ENCODE measurements at regions not wholly inside any gene's neighbourhood (a gene's known extent, or its start where the extent isn't known, plus 50 kb on each side); places are given as distances from the start of the nearest gene placed in this dataset.

DNA sequence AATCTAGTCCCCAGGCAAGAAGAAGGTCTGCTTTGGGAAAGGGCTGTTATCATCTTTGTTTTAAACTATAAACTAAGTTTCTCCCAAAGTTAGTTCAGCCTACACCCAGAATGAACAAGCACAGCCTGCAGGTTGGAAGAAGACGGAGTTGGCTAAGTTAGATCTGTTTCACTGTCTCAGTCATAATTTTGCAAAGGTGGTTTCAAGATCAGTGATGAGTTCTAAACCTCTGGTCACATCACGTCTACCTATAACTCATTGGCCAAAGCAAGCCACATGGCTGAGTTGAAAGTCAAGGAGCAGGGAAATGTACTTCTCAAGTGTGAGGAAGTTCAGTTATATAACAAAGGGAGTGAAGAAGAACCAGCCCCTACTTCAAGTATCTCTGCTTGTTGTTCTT, 50.5 kb upstream of the ECI2 start:
- TF ChIP-seq, protein P1, sequence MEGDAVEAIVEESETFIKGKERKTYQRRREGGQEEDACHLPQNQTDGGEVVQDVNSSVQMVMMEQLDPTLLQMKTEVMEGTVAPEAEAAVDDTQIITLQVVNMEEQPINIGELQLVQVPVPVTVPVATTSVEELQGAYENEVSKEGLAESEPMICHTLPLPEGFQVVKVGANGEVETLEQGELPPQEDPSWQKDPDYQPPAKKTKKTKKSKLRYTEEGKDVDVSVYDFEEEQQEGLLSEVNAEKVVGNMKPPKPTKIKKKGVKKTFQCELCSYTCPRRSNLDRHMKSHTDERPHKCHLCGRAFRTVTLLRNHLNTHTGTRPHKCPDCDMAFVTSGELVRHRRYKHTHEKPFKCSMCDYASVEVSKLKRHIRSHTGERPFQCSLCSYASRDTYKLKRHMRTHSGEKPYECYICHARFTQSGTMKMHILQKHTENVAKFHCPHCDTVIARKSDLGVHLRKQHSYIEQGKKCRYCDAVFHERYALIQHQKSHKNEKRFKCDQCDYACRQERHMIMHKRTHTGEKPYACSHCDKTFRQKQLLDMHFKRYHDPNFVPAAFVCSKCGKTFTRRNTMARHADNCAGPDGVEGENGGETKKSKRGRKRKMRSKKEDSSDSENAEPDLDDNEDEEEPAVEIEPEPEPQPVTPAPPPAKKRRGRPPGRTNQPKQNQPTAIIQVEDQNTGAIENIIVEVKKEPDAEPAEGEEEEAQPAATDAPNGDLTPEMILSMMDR (IDR thresholded peaks at IDR 0.05) = no peak
- TF ChIP-seq POLR2A (IDR thresholded peaks at IDR 0.05) = no peak

All from breast epithelium (tissue), 3 donors.